SU-DHL-6 (cell line): ENCODE measurements at regions not wholly inside any gene's neighbourhood (a gene's known extent, or its start where the extent isn't known, plus 50 kb on each side); places are given as distances from the start of the nearest gene placed in this dataset.

Source experiments
- H2AFZ ChIP-seq: fragments of 200-600 bp; sonication (generic); 2 replicates; pipeline ENCODE4 v1.6.1; 2014; ENCODE audit warnings: low read depth, mild to moderate bottlenecking, moderate library complexity, mixed read lengths, antibody characterized with exemption, low read length; ENCODE audit not compliant: severe bottlenecking
- H3F3A ChIP-seq: fragments of 200-600 bp; shearing (Covaris generic); 2 replicates; pipeline ENCODE4 v1.6.0; 2016; ENCODE audit warnings: antibody characterized with exemption, mild to moderate bottlenecking; ENCODE audit not compliant: insufficient read depth
- H3K27ac ChIP-seq: fragments of 200-600 bp; sonication (generic); 2 replicates; pipeline ENCODE4 v1.5.1; 2016; ENCODE audit warnings: low read depth, mild to moderate bottlenecking, low read length, moderate library complexity, mixed read lengths
- H3K27me3 ChIP-seq: fragments of 200-600 bp; sonication (generic), shearing (Covaris generic); 2 replicates; pipeline ENCODE4 v1.6.0; 2014; ENCODE audit warnings: mild to moderate bottlenecking, low read length
- H3K36me3 ChIP-seq: fragments of 200-600 bp; sonication (generic); 2 replicates; pipeline ENCODE4 v1.6.1; 2014; ENCODE audit warnings: mild to moderate bottlenecking, low read length, mixed read lengths
- H3K4me2 ChIP-seq: fragments of 300-600, 200-600 bp; shearing (Covaris generic), sonication (generic); 2 replicates; pipeline ENCODE4 v1.6.0; 2014; ENCODE audit warnings: low read length, low read depth, mild to moderate bottlenecking; ENCODE audit not compliant: poor library complexity, severe bottlenecking
- H3K4me3 ChIP-seq: fragments of 200-600 bp; sonication (generic); 2 replicates; pipeline ENCODE4 v1.5.1; 2014; ENCODE audit warnings: antibody characterized with exemption, low read length, mild to moderate bottlenecking, mixed read lengths; ENCODE audit not compliant: insufficient read depth, poor library complexity, severe bottlenecking
- H3K79me2 ChIP-seq: fragments of 200-600 bp; sonication (generic); 2 replicates; pipeline ENCODE4 v1.6.1; 2014; ENCODE audit warnings: mild to moderate bottlenecking, low read length, moderate library complexity; ENCODE audit not compliant: insufficient read depth
- H3K9ac ChIP-seq: fragments of 200-600 bp; sonication (generic); 2 replicates; pipeline ENCODE4 v1.7.0; 2014; ENCODE audit warnings: mild to moderate bottlenecking, low read length
- H3K9me2 ChIP-seq: fragments of 200-600 bp; sonication (generic); replicated peaks from 2 replicates; pipeline ENCODE4 v1.6.1; 2014; ENCODE audit warnings: low read length; ENCODE audit not compliant: insufficient read depth
- H3K9me3 ChIP-seq: fragments of 200-600 bp; sonication (generic); 2 replicates; pipeline ENCODE4 v1.6.1; 2014; ENCODE audit warnings: low read length, mixed read lengths; ENCODE audit not compliant: insufficient read depth
- H4K20me1 ChIP-seq: fragments of 200-600 bp; sonication (generic); 2 replicates; pipeline ENCODE4 v1.6.1; 2014; ENCODE audit warnings: low read depth, mild to moderate bottlenecking, antibody characterized with exemption, low read length, moderate library complexity, mixed read lengths
- CTCF ChIP-seq: fragments of 200-600 bp; sonication (generic); IDR thresholded peaks from one replicate; pipeline ENCODE4 v1.5.1; 2017; ENCODE audit warnings: antibody characterized with exemption, mild to moderate bottlenecking, low read length, moderate library complexity; ENCODE audit not compliant: insufficient read depth, poor library complexity, severe bottlenecking
- EZH2phosphoT487 ChIP-seq: fragments of 200-600 bp; sonication (generic), shearing (Covaris generic); conservative IDR thresholded peaks from 2 replicates; pipeline ENCODE4 v1.6.1; 2018; ENCODE audit warnings: mild to moderate bottlenecking, antibody characterized with exemption, low read length, moderate library complexity, mixed read lengths

GRCh38 chr3:165716592-165716991 is 120.6 kb downstream of the BCHE start:
- Histone ChIP-seq H3K36me3 (no peaks in the 10 kb centered on the region), H2AFZ (no peak overlapping the region), H3K27me3 (no peaks in the 10 kb centered on the region), H3K9me3 (peaks cover 13% of the 10 kb centered on the region; the same call in 1 of the 2 replicates), H3K4me2 (no peak overlapping the region), H3F3A (no peaks in the 10 kb centered on the region), H3K9me2 (no peaks in the 10 kb centered on the region), H3K79me2 (no peaks in the 10 kb centered on the region), H3K27ac (no peak overlapping the region), H3K4me3 (no peak overlapping the region), H3K9ac (no peak overlapping the region), H4K20me1 (no peaks in the 10 kb centered on the region)
- TF ChIP-seq CTCF (no peak), EZH2phosphoT487 (no peak)

- Histone ChIP-seq H3K9me3 (no peaks in the 10 kb centered on the region), H3K9me2 (no peaks in the 10 kb centered on the region), H3K36me3 (no peaks in the 10 kb centered on the region), H3K4me3 (no peak overlapping the region), H3K27me3 (no peaks in the 10 kb centered on the region), H3K4me2 (no peak overlapping the region), H3K79me2 (no peaks in the 10 kb centered on the region), H3K9ac (no peak overlapping the region), H3F3A (no peaks in the 10 kb centered on the region), H3K27ac (no peak overlapping the region), H2AFZ (no peak overlapping the region), H4K20me1 (no peaks in the 10 kb centered on the region)
- TF ChIP-seq CTCF (no peak), EZH2phosphoT487 (no peak)
These were observed 123.7 kb downstream of the BCHE start for GRCh38 chr3:165713479-165713878.

DNA sequence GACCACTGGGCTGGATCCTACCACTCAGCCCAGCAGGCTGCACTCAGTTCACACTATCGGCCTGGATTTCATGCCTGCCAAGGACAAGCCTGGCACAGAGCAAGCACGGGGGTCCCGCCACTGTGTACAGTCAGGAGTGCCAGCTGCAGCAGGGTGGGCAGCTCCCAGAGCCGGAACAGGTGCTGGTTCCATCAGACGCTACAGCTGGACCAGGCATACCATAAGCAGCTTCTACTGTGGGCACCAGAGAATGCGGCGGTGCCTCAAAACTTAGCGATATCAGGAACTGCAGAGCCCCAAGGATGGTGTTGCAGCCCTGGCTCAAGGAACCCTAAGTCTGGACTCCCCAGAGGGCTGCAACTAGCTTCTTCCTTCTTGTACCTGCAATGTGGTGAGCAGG is 124.8 kb downstream of the BCHE start:
- no peaks in the 10 kb centered on the region for H3K9me3 ChIP-seq
- no peak overlapping the region for H3K9ac ChIP-seq

More for the DNA sequence above, 124.8 kb downstream of the BCHE start:
- no peaks in the 10 kb centered on the region for H3K9me2 ChIP-seq
- no peak overlapping the region for H3K4me3 ChIP-seq
- H3K27ac ChIP-seq, result no peak overlapping the region
- TF ChIP-seq CTCF, result no peak
- no peak for TF ChIP-seq EZH2phosphoT487
- H3K4me2 ChIP-seq, result no peak overlapping the region
- H3K36me3 ChIP-seq, result no peaks in the 10 kb centered on the region
- H3K79me2 ChIP-seq, result no peaks in the 10 kb centered on the region
- no peaks in the 10 kb centered on the region for H3F3A ChIP-seq
- H2AFZ ChIP-seq, result no peak overlapping the region
- H4K20me1 ChIP-seq, result no peaks in the 10 kb centered on the region
- H3K27me3 ChIP-seq, result no peaks in the 10 kb centered on the region
